ENCODE measurements at regions not wholly inside any gene's neighbourhood (a gene's known extent, or its start where the extent isn't known, plus 50 kb on each side); places are given as distances from the start of the nearest gene placed in this dataset.

GRCh38 chr9:79877943-79878602, 306.3 kb downstream of the TLE4 start:
- ChIA-PET CTCF (no interaction called here), POLR2A (no interaction called here)
- DNase-seq (ENCODE audit: extremely low spot score), result no peak
- TF ChIP-seq CTCF (IDR thresholded peaks at IDR 0.05; ENCODE audit: control extremely low read depth, extremely low read depth, low read depth, missing control alignments), result no peak

- CTCF ChIA-PET, result no interaction called here
Observed at GRCh38 chr9:79868567-79869189, 296.9 kb downstream of the TLE4 start.

GRCh38 chr9:79862921-79863890, 291.4 kb downstream of the TLE4 start:
- POLR2A ChIA-PET, result no interaction called here
- no peak for DNase-seq (ENCODE audit: extremely low spot score)
- no peak for TF ChIP-seq CTCF (IDR thresholded peaks at IDR 0.05; ENCODE audit: control extremely low read depth, extremely low read depth, low read depth, missing control alignments)
- CTCF ChIA-PET, result interaction anchor here (1.0 kb wide), 1 partner anchor 20 kb away, joined by 4 read pairs; no protein-coding TSS in a partner anchor

More at GRCh38 chr9:79868567-79869189, 296.9 kb downstream of the TLE4 start:
- TF ChIP-seq CTCF (IDR thresholded peaks at IDR 0.05; ENCODE audit: control extremely low read depth, extremely low read depth, low read depth, missing control alignments), result no peak
- DNase-seq (ENCODE audit: extremely low spot score), result no peak
- POLR2A ChIA-PET, result no interaction called here

- no peak for DNase-seq (ENCODE audit: extremely low spot score)
- ChIA-PET CTCF (no interaction called here), POLR2A (no interaction called here)
- no peak for TF ChIP-seq CTCF (IDR thresholded peaks at IDR 0.05; ENCODE audit: control extremely low read depth, extremely low read depth, low read depth, missing control alignments)
Observed at GRCh38 chr9:79858508-79858907, 286.7 kb downstream of the TLE4 start.

- ChIA-PET CTCF (no interaction called here), POLR2A (no interaction called here)
- DNase-seq (ENCODE audit: extremely low spot score), result no peak
- TF ChIP-seq CTCF (IDR thresholded peaks at IDR 0.05; ENCODE audit: control extremely low read depth, extremely low read depth, low read depth, missing control alignments), result no peak
Observed at GRCh38 chr9:79857188-79857587, 285.4 kb downstream of the TLE4 start.

GRCh38 chr9:79847074-79847473, 275.3 kb downstream of the TLE4 start:
- ChIA-PET POLR2A (no interaction called here), CTCF (no interaction called here)
- TF ChIP-seq CTCF (IDR thresholded peaks at IDR 0.05; ENCODE audit: control extremely low read depth, extremely low read depth, low read depth, missing control alignments), result no peak
- no peak for DNase-seq (ENCODE audit: extremely low spot score)

Data from GM10248 (cell line).